ENCODE measurements at regions not wholly inside any gene's neighbourhood (a gene's known extent, or its start where the extent isn't known, plus 50 kb on each side); places are given as distances from the start of the nearest gene placed in this dataset.

DNA sequence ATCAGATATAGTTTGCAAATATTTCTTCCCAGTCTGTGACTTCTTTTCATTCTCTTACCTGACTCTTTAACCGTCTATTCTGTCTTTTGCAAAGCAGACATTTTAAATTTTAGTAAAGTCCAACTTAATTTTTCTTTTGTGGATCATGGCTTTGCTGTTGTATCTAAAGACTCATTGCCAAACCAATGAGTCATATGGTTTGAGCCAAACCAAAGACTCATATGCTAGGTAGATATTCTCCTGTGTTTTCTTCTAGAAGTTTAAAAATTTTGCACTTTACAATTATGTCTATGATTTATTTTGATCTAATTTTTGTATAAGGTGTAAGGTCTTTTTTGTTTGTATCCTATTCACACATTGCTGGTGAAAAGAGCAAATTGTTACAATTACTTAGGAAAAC lies 446.8 kb downstream of the ANKRD50 start:
- no peak for DNase-seq

DNA sequence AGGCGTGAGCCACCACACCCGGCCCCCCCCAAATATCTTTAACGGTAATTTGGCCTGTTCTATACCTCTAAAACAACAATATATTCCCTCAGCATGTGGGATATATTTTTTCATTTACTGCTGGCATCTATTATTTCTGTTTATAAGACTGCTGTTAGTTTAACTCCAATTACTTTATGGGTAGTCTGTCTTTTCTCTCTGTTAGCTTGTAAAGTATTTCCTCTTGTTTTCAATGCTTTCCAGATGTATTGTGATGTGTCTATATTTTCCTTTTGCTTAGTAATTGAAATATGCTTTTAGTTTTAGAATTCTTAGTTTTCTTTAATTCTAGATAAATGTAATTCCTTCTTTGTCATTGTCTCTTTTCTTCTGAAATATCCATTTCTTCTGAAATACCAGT lies 445.8 kb downstream of the ANKRD50 start:
- no peak for DNase-seq

DNA sequence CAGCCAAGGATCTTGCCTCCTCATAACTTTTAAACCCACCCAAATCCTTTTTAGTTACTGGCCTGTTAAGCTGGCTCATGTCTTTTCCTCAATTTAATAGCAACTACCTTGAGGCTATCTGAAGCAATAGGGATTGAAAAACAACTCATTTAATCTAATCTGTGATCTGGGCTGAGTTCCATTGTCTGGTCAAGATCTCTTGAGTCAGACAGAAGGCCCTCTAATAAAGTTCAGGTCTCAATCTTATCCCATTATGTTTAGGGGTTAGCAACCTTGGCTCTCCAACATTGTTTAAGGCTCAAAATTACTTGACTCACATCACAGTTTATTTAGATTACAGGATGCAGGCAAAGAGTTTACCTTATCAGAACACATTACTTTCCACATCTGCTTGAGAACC lies 436.1 kb downstream of the ANKRD50 start:
- DNase-seq: no peak

DNA sequence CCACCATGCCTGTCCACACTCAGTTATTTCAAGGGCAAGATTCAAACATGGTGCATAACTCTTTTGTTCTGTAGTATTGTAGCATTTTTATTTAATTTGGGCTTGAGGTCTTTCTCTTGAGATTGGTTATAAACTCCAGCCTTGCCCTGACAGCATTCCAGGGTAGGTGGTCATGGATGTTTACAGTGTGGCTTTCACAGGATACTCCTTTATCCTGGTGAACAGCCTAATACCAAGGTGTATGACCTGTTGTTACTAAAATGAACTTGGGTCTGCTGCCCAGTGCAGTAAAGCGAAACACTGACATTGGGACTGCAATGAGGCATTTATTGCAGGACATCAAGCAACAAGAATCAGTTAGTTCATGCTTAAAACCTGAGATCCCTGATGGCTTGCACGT lies 434.8 kb downstream of the ANKRD50 start:
- no peak for DNase-seq

DNA sequence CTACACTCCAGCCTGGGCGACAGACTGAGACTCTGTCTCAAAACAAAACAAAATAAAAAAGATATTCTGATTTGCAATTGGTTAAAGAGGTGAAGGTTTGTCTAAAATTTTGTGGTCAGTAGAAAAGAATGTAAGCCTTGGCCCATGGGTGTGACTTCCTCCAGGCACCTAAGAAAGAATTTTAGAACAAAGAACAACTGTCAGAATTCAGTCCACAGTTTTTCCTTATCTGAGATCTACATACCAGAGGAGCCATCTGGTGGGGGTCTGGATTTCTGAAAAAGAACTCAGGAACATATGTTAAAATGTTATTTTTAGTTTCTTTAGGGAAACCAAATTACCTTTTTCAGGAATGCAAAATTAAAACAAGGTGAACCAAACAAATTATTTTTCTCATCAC lies 434.1 kb downstream of the ANKRD50 start:
- DNase-seq: no peak

DNA sequence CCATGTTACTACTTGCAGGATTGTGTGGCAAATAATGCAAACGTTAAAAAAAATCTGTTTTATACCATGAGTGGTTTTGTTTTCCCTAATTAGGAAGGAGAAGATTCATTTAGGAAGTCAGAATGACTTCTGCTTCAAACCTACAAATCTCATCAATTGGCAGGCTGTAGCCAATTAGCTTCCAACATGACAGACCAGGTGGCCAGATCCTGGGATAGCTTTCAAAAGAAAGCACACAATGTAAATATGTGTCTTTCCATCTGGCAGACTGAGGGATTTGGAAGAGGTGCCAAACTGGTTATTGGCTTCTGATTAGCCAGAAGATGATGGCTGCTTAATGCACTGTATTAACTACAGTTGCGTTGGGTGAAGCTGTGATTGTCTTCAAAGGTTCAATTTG lies 432.8 kb downstream of the ANKRD50 start:
- DNase-seq: no peak

DNA sequence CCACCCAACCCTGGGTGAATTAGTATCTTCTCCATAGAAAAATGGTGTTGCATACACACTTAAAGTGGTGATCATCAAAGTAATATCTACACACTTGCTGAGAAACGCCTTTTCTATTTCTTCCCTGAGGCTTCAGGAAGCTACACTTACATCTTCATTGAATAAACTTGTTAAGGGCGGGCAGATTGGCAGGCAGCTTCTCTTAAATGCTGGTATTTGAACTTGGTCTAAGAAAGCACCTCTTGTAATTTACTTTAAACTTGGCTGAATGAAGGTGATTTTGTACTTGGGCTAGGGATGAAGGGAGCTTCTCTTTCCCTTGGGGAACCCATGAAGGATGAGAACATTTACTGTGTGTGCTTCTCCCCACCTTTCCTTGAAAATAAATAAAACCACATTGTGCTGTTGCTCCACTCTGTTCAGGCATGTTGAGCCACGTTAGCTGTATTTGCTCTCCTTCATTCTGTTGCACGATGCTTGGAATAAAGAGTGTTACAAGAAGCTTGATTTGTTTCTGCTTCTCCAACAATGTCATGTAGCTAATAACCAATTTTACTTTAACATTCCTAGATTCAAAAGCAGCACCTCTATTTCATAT lies 430.1 kb downstream of the ANKRD50 start:
- no peak for DNase-seq

DNA sequence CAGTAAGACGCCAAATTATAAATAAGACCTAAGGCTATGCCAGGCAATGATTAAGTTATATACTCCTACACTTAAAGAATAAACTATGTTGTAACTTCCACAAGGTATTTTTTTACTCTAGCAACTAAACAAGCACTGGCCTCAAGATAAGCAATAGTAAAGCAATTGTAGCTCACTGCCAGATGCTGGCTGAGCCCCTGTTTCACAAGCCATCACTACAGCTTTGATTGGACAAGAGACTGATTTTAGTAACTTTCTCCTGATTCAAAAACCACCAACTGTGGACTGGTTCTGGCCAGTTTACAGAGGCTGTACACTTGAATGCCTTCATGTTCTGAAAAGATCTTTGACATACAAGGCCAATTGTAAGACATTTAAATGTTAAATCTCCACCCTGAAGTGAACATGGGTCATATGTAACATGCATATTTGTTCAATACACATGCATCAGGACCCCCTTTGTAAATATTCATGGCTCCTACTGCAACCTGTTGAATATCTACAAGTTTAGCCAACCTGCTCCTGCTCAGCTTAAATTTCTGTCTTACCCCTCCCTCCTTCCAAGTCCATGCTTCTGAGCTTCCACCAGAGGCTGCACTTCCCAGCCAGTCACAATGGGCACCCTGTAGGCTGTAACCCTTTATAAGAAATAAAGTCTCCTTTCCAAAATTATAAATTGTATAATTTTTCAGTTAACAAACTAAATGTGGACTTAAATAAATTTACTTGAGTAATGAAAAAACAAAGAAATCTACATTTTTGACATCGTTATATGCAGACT lies 423.6 kb downstream of the ANKRD50 start:
- DNase-seq: no peak

DNA sequence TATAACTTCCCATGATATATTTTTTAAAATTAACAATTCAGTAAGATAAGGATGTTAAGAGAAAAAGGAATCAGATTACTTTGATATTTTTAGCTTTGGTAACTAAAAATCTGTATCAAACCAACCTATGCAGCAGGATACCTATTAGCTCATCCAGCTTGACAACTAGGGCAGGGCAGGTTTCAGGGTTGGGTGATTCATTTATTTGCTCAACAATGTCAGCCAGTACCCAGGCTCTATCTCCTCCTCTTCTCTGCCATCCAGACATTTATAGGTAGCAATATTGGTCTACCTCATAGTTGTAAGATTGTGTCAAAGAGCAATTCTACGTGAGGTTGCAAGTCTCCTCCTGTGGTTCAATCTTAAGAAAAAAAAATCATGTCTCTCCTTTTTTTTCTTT lies 421.9 kb downstream of the ANKRD50 start:
- no peak for DNase-seq

DNA sequence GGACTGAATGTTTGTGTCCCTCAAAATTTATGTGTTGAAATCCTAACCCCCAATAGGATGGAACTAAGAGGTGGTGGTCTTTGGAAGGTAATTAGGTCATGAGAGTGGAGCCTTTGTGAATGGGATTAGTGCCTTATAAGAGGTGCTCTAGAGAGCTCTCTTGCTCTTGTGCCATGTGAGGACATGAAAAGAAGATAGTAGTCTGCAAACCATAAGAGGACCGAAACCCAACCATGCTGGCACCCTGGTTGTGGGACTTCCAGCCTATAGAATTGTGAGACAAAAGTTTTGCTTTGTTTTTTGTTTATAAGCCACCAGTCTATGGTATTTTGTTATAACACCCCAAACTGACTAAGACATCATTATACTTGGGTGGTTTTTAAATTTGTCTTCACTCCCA lies 417.1 kb downstream of the ANKRD50 start:
- no peak for DNase-seq

DNA sequence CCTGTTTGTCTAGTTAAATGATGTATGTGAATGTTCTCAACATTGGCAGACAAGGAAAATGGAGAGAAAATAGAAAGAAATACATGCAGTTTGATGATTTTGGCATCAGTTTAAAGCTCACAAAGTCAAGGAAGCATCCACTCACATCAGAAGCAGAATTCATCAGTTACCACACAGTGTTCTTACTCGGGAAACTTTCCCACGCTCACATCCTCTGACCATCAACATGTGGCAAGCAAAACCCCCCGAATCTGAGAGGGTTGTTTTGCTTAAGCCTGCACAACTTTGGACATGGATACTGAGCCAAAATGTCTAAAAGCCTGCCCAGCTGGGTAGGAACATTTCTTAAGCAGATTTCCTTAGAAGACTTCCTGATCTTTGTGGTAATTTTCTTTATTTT lies 407.6 kb downstream of the ANKRD50 start:
- DNase-seq: no peak

DNA sequence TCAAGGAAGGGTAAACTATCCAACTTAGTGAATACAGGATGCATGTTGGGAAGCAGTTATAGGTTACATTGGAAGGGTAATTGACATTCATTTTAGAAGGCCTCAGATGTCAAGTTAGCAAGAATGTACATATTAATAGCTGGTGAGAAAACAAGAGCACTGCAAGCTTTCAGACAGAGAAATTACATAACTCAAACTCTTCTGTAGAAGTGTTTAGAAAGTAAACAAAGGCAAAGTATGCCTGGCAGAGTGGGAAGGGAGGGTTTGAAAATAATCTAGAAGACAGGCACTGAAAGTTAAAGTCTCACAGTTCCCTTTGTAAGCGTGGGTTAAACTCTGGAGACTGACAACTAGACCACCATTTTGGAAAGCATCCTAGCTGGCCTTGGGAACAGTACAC lies 406.2 kb downstream of the ANKRD50 start:
- DNase-seq: no peak

DNA sequence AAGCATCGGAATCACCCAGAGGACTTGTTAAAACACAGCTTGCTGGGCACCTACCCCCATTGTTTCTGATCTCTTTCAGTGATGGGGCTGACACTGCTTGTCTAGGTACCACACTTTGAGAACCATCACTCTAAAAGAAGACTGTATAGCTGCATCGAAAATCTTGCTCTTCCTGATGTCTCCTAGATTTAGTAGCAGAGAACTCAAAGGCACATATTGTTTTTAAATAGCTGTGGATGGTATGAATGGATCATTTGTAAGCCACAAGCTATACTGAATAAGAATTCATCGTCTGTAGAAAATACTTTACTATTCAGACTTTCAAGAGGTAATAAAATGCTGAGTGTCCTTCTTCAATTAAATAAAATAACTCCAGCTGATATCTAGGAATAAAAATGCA lies 405.4 kb downstream of the ANKRD50 start:
- DNase-seq: no peak

DNA sequence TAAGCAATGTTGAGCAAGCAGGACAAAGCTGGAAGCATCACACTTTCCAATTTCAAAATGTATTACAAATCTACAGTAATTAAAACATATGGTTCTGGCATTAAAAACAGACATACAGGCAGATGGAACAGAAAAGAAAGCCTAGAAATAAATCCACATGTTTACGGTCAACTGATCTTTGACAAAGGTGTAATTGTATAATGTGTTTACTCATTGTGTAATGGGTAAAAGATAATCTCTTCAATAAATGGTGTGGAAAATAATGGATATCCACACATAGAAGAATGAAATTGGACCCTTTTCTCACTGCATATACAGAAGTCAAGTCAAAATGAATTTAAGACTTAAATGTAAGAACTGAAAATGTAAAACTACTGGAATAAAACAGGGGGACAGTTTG lies 394.2 kb downstream of the ANKRD50 start:
- no peak for DNase-seq

DNA sequence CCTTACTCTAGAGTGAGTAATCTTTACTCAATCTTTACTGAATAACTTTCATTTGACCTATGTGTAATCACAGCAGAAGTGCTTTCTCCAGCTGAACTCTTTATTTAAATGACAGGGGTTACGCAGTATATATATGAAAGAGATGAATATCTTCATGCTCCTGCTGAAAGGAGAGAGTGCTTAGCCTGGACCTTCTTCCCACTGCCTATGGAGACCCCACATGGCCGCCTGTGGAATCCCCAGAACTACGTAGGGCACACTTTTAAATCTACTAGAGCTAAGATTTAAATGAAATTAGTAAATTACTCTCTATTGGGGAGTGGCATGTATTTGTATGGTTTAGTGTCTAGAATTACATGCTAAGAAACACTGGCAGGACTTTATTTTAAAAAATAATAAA lies 391.2 kb downstream of the ANKRD50 start:
- DNase-seq: no peak

DNA sequence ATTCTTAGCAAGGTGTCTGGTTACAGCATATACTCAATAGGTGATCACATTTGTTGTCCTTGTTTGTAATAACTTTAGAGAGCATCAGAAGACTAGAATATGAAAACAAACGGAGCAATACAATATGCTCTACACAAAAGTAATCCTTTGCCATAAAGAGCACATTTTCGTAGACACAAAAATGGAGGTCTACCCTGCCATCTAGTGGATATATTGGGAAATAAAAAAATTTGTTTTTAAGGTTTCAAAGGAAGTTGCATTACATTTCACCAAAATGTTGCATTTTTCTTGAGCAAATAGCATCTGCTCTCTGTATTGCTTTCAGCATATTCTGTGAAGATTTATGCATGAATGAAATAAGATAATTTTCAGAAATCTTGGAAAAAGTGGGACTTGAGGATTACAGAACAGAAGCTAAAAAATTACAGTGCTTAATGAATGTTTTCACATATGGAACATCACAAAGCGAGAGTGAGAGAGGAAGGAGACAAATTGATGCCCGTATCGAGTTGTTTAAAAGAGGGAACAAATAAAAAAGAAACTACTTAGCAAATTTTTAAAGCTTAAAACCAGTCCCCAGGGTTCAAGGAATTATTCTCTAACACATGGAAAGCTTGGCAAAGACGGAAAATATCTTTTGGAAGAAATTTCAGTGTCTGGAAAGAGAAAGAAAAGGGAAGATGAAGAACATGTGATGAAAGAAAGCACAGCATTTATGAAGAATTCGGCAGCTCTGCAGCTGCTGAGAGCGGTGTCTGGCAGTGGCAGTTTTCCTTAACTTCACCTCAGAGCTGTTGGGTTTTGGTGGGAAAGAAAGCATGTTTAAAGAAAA lies 390.1 kb downstream of the ANKRD50 start:
- DNase-seq: no peak

DNA sequence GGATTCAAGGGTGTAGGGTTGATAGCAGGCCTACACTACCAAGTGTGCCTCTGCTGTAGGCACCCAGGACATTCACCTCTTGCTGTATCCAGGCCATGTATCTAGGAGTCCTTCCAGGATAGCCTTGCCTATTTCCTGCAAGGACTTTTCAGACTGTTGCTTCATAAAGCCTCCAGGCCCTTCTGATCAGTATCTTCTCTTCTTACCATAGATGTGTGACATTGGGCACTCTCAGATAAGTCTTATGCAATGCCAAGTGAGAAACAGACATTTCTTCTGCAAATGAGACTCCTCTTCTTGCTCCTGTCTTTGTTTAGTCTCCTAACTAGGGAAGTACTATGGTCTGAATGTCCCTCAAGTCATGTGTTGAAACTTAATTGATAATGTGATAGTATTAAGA lies 386.8 kb downstream of the ANKRD50 start:
- DNase-seq: no peak

DNA sequence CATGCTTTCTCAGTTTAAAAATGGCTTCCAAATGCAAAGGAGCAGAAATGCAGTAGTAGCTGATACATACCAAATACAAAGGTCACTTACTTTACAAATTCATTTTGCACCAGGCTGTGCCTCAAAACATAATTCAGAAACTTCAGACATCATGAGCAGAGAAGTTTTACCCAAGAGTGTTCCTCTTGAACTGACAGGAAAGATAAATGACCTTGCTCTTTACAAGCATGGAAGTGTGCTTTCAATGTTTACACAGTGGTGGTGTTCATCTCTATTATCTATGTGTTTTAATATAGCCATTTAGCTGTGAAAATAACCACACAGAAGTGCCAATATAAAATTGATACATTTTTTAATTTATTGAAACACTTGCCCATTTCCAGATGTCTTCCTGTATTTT lies 383.4 kb downstream of the ANKRD50 start:
- no peak for DNase-seq

DNA sequence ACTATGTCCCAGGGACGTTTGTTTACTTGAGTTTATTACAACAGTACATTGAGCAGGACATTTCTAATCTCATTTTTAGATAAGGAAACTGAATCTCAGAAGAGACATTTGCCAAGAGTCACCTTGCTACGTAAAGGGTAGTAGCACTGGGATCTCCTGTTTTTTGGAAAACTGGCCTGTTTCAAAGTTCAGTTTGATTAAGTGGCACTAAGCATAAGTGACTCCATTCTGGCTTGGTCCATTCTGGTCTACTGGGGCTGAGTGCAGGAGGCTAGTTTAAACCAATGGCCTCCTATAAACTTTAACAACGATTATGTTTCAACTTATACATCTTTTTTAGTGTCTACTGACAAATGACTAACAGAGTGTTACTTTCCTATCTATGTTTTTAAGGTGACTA lies 382.5 kb downstream of the ANKRD50 start:
- no peak for DNase-seq

DNA sequence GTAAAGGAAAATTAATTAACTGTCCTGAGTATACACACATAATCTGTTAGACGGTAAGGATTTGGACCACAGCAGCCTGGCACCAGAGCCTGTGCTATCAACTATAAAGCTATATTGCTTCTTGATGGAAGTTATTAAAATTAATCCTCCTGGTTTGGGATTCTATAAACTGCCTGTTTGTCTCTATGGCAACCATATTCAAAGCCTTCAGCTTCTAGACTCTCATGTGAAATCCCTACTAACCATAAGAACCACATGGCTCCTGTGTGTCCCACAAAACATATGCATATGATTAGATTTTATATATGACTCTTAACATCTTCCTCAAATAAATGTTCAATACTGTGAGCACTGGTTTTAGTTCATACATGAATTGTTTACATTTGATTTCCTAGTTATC lies 380.8 kb downstream of the ANKRD50 start:
- DNase-seq: no peak

DNA sequence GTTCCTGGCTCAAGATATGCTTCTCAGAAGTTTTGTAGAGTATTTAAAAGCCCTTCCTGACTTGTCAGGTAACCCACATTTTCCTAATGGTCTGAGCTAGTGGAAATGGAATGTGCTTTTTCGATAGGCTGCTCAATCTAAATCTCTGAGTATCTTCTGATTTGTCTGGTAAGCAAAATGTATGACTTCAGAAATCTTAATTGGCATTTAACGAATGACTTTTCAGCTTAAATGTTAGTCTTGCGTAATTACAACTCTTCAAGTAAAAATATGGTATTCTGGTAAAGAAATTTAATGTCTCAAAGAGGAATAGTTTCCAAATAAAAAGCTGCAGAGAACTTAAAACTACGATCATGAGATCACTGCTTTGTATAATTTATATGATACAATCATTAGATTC lies 379.1 kb downstream of the ANKRD50 start:
- DNase-seq: no peak

DNA sequence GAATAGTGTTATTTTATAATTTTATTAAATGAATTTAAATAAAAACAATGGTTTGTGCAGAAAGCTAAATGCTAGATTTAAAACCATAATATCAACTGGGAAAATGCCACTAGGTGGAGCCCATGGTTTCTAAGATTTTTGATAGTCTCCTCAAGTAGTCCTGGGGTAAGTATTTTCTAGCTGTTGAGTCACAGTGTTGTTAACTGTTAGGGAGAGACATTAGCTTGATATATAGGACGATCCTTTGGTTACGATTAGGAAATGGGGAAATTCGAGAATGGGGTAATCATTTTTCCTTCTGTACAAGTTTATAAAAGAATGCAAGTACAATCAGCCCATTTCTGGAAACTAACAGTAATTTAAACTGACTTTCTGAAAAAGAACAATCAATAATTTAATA lies 378.4 kb downstream of the ANKRD50 start:
- no peak for DNase-seq

DNA sequence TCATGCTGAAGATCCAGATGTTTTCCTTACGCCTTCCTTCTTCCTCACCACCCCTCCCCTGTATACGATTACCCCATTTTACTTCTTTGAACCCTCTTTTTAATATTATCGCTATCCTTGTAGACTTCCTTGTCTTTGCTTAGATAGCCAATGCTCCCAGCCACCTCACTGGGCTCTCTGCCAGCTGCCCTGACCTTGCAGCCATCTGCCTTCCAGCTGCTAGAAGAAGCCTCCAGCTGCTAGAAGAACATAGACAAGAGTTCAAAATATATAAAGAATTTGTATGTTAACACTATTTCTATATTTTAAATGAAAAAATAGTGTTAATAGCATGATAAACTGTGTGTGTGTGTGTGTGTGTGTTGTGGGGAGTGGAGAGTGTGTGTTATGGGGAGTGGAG lies 374.7 kb downstream of the ANKRD50 start:
- DNase-seq: no peak
